ENCODE measurements at regions not wholly inside any gene's neighbourhood (a gene's known extent, or its start where the extent isn't known, plus 50 kb on each side); places are given as distances from the start of the nearest gene placed in this dataset.

- TF ChIP-seq EP300 (conservative IDR thresholded peaks at IDR 0.05; ENCODE audit: poor library complexity, severe bottlenecking) = no peak
- TF ChIP-seq RAD21 (conservative IDR thresholded peaks at IDR 0.05) = no peak
- TF ChIP-seq POLR2AphosphoS5 (IDR thresholded peaks at IDR 0.05) = no peak
- TF ChIP-seq REST (IDR thresholded peaks at IDR 0.05; ENCODE audit: borderline replicate concordance) = no peak
- no peak for TF ChIP-seq SMC3 (conservative IDR thresholded peaks at IDR 0.05; ENCODE audit: poor library complexity)
- TF ChIP-seq TAF1 (IDR thresholded peaks at IDR 0.05; ENCODE audit: low read depth) = no peak
- no peak for TF ChIP-seq MXI1 (conservative IDR thresholded peaks at IDR 0.05; ENCODE audit: poor library complexity, severe bottlenecking)
- TF ChIP-seq CTCF (IDR thresholded peaks at IDR 0.05; ENCODE audit: poor library complexity, severe bottlenecking) = no peak
- TF ChIP-seq EZH2 (IDR thresholded peaks at IDR 0.05; ENCODE audit: borderline replicate concordance, insufficient read depth, low read length, poor library complexity, severe bottlenecking) = no peak
- Histone ChIP-seq H3K4me3 (ENCODE audit: low read length) (no peak overlapping the region), H3K9ac (ENCODE audit: low read length) (no peak overlapping the region), H2AFZ (ENCODE audit: low read depth, low read length) (no peak overlapping the region), H3K9me2 (ENCODE audit: insufficient read depth, low read length) (no peaks in the 10 kb centered on the region), H3K36me3 (ENCODE audit: insufficient read depth, low read length) (no peaks in the 10 kb centered on the region), H3K79me2 (replicated peaks; ENCODE audit: insufficient read depth, low read length) (no peaks in the 10 kb centered on the region), H4K20me1 (ENCODE audit: insufficient read depth) (no peaks in the 10 kb centered on the region), H3K9me3 (ENCODE audit: low read length) (no peaks in the 10 kb centered on the region), H3F3A (ENCODE audit: insufficient read depth, low read length, poor library complexity, severe bottlenecking) (no peaks in the 10 kb centered on the region), H3K4me2 (ENCODE audit: low read length) (no peak overlapping the region), H3K27ac (ENCODE audit: low read length) (no peak overlapping the region), H3K27me3 (ENCODE audit: insufficient read depth, low read depth, low read length) (no peaks in the 10 kb centered on the region)
These were observed 321.7 kb downstream of the FIGN start for GRCh38 chr2:163414121-163414520.

- H3K4me2 ChIP-seq (ENCODE audit: low read length) = no peak overlapping the region
- no peaks in the 10 kb centered on the region for H3F3A ChIP-seq (ENCODE audit: insufficient read depth, low read length, poor library complexity, severe bottlenecking)
- no peaks in the 10 kb centered on the region for H3K36me3 ChIP-seq (ENCODE audit: insufficient read depth, low read length)
- no peak for TF ChIP-seq MXI1 (conservative IDR thresholded peaks at IDR 0.05; ENCODE audit: poor library complexity, severe bottlenecking)
- TF ChIP-seq TAF1 (IDR thresholded peaks at IDR 0.05; ENCODE audit: low read depth) = no peak
- no peak for TF ChIP-seq EZH2 (IDR thresholded peaks at IDR 0.05; ENCODE audit: borderline replicate concordance, insufficient read depth, low read length, poor library complexity, severe bottlenecking)
- TF ChIP-seq RAD21 (conservative IDR thresholded peaks at IDR 0.05) = no peak
- TF ChIP-seq CTCF (IDR thresholded peaks at IDR 0.05; ENCODE audit: poor library complexity, severe bottlenecking) = no peak
- TF ChIP-seq POLR2AphosphoS5 (IDR thresholded peaks at IDR 0.05) = no peak
- TF ChIP-seq REST (IDR thresholded peaks at IDR 0.05; ENCODE audit: borderline replicate concordance) = no peak
- no peak for TF ChIP-seq EP300 (conservative IDR thresholded peaks at IDR 0.05; ENCODE audit: poor library complexity, severe bottlenecking)
- TF ChIP-seq SMC3 (conservative IDR thresholded peaks at IDR 0.05; ENCODE audit: poor library complexity) = no peak
- no peaks in the 10 kb centered on the region for H4K20me1 ChIP-seq (ENCODE audit: insufficient read depth)
- no peaks in the 10 kb centered on the region for H3K9me3 ChIP-seq (ENCODE audit: low read length)
- H3K79me2 ChIP-seq (replicated peaks; ENCODE audit: insufficient read depth, low read length) = no peaks in the 10 kb centered on the region
- no peak overlapping the region for H3K9ac ChIP-seq (ENCODE audit: low read length)
- no peaks in the 10 kb centered on the region for H3K27me3 ChIP-seq (ENCODE audit: insufficient read depth, low read depth, low read length)
- no peak overlapping the region for H3K27ac ChIP-seq (ENCODE audit: low read length)
- H3K9me2 ChIP-seq (ENCODE audit: insufficient read depth, low read length) = no peaks in the 10 kb centered on the region
- H2AFZ ChIP-seq (ENCODE audit: low read depth, low read length) = no peak overlapping the region
- H3K4me3 ChIP-seq (ENCODE audit: low read length) = no peak overlapping the region
These were observed 328.5 kb downstream of the FIGN start for GRCh38 chr2:163407296-163407695.
